ENCODE measurements at regions not wholly inside any gene's neighbourhood (a gene's known extent, or its start where the extent isn't known, plus 50 kb on each side); places are given as distances from the start of the nearest gene placed in this dataset.
"Not testable (repeated sequence)": the region's sequence is repeated elsewhere in the genome, so short reads cannot be mapped to it uniquely, and the experiment has no call there.

- no peak for DNase-seq
Measured at GRCh38 chr5:86981898-86982297, 285.8 kb upstream of the RASA1 start.

- DNase-seq: no peak
Measured at GRCh38 chr5:86983208-86983607, 284.5 kb upstream of the RASA1 start.

- DNase-seq: no peak
Measured at GRCh38 chr5:86986837-86987236, 280.8 kb upstream of the RASA1 start.

GRCh38 chr5:86997516-86997915 is 270.2 kb upstream of the RASA1 start:
- no peak for DNase-seq

GRCh38 chr5:86999951-87000350 is 267.7 kb upstream of the RASA1 start:
- DNase-seq: no peak

- DNase-seq: no peak
Measured at GRCh38 chr5:87002485-87002884, 265.2 kb upstream of the RASA1 start.

- no peak for DNase-seq
Measured at GRCh38 chr5:87004101-87004500, 263.6 kb upstream of the RASA1 start.

- no peak for DNase-seq
Measured at GRCh38 chr5:87007737-87008136, 259.9 kb upstream of the RASA1 start.

GRCh38 chr5:87008751-87009560 is 258.7 kb upstream of the RASA1 start:
- no peak for DNase-seq

GRCh38 chr5:87010736-87011135 is 256.9 kb upstream of the RASA1 start:
- no peak for DNase-seq

GRCh38 chr5:87015901-87016300 is 251.8 kb upstream of the RASA1 start:
- DNase-seq: no peak

- DNase-seq: peak; percentile 15
Measured at GRCh38 chr5:87020099-87020934, 247.4 kb upstream of the RASA1 start.

GRCh38 chr5:87022415-87022814 is 245.3 kb upstream of the RASA1 start:
- no peak for DNase-seq

GRCh38 chr5:87027570-87027969 is 240.1 kb upstream of the RASA1 start:
- DNase-seq: no peak

- DNase-seq: no peak
Measured at GRCh38 chr5:87029951-87030350, 237.7 kb upstream of the RASA1 start.

- no peak for DNase-seq
Measured at GRCh38 chr5:87030699-87031098, 237.0 kb upstream of the RASA1 start.

- no peak for DNase-seq
Measured at GRCh38 chr5:87034557-87034956, 233.1 kb upstream of the RASA1 start.

- DNase-seq: no peak
Measured at GRCh38 chr5:87042554-87042953, 225.1 kb upstream of the RASA1 start.

GRCh38 chr5:87048156-87048555 is 219.5 kb upstream of the RASA1 start:
- no peak for DNase-seq

GRCh38 chr5:87049012-87049411 is 218.7 kb upstream of the RASA1 start:
- DNase-seq: not testable (repeated sequence)

- DNase-seq: no peak
Measured at GRCh38 chr5:87051502-87052113, 216.1 kb upstream of the RASA1 start.

GRCh38 chr5:87053146-87053545 is 214.5 kb upstream of the RASA1 start:
- DNase-seq: no peak

- no peak for DNase-seq
Measured at GRCh38 chr5:87054821-87055220, 212.9 kb upstream of the RASA1 start.

GRCh38 chr5:87061046-87061445 is 206.6 kb upstream of the RASA1 start:
- DNase-seq: no peak

Data from midbrain (tissue), 1 donor.